ENCODE measurements at regions not wholly inside any gene's neighbourhood (a gene's known extent, or its start where the extent isn't known, plus 50 kb on each side); places are given as distances from the start of the nearest gene placed in this dataset.

DNA sequence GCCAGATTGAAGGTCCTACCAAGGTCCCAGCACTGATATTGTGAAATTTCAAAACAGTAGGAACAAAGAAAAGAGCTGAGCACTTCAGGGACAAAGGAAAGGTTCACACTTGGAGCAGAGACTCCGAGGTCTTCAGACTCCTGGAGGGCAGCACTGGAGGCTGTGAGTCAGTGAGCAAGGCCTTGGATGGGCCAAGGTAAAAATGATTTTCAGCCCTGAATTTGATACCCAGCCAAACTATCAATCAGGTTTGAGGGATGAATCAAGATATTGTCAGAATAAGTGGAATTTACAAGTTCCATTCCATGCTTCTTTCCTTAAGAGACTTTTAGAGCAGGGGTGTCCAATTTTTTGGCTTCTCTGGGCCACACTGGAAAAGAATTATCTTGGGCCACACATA, 111.7 kb downstream of the ADRA2C start:
- Histone ChIP-seq H3K36me3 (replicated peaks; ENCODE audit: insufficient read depth, low read length) (no peaks in the 10 kb centered on the region), H3K9me3 (replicated peaks; ENCODE audit: insufficient read depth, low read length) (no peaks in the 10 kb centered on the region), H3K9me2 (replicated peaks; ENCODE audit: insufficient read depth, low read length) (no peaks in the 10 kb centered on the region), H2AFZ (ENCODE audit: low read length) (no peak overlapping the region), H4K20me1 (ENCODE audit: insufficient read depth, low read length) (no peaks in the 10 kb centered on the region), H3K9ac (ENCODE audit: low read length) (no peak overlapping the region), H3F3A (ENCODE audit: insufficient read depth, low read length) (no peaks in the 10 kb centered on the region), H3K4me2 (ENCODE audit: low read depth, low read length) (no peak overlapping the region), H3K27ac (ENCODE audit: low read length) (no peak overlapping the region), H3K4me3 (ENCODE audit: low read length) (no peak overlapping the region), H3K79me2 (ENCODE audit: low read length) (no peaks in the 10 kb centered on the region), H3K4me1 (ENCODE audit: low read length) (peaks cover 24% of the 10 kb centered on the region), H3K27me3 (replicated peaks; ENCODE audit: insufficient read depth, low read length) (peaks cover 77% of the 10 kb centered on the region)
- DNase-seq, result no peak
- TF ChIP-seq EZH2phosphoT487 (IDR thresholded peaks at IDR 0.05; ENCODE audit: low read length), result no peak
- TF ChIP-seq, protein P1, sequence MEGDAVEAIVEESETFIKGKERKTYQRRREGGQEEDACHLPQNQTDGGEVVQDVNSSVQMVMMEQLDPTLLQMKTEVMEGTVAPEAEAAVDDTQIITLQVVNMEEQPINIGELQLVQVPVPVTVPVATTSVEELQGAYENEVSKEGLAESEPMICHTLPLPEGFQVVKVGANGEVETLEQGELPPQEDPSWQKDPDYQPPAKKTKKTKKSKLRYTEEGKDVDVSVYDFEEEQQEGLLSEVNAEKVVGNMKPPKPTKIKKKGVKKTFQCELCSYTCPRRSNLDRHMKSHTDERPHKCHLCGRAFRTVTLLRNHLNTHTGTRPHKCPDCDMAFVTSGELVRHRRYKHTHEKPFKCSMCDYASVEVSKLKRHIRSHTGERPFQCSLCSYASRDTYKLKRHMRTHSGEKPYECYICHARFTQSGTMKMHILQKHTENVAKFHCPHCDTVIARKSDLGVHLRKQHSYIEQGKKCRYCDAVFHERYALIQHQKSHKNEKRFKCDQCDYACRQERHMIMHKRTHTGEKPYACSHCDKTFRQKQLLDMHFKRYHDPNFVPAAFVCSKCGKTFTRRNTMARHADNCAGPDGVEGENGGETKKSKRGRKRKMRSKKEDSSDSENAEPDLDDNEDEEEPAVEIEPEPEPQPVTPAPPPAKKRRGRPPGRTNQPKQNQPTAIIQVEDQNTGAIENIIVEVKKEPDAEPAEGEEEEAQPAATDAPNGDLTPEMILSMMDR (IDR thresholded peaks at IDR 0.05; ENCODE audit: low read length), result no peak
- TF ChIP-seq EZH2 (optimal IDR thresholded peaks at IDR 0.05; ENCODE audit: low read depth, low read length), result no peak

DNA sequence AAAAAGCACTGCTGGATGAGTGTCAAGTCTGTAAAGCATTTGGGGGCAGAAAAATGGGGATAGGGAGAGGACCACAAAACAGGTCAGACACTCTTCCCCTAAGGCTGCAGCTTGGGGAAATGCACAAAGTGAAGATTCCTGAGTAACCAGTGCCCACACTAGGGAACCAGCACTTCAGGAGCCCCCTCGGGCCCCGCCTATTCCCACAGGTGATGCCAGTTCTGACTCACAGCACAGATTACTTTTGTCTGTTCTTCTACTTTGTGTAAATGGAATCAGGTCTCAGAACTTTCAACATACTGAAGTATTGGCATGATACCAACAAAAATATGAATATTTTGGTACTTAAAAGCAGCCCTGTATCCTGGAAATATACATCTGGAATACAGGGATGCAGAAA, 112.5 kb downstream of the ADRA2C start:
- Histone ChIP-seq H4K20me1 (ENCODE audit: insufficient read depth, low read length) (no peaks in the 10 kb centered on the region), H3F3A (ENCODE audit: insufficient read depth, low read length) (no peaks in the 10 kb centered on the region), H3K27ac (ENCODE audit: low read length) (no peak overlapping the region), H2AFZ (ENCODE audit: low read length) (no peak overlapping the region), H3K9me3 (replicated peaks; ENCODE audit: insufficient read depth, low read length) (no peaks in the 10 kb centered on the region), H3K4me1 (ENCODE audit: low read length) (peaks cover 24% of the 10 kb centered on the region), H3K9me2 (replicated peaks; ENCODE audit: insufficient read depth, low read length) (no peaks in the 10 kb centered on the region), H3K36me3 (replicated peaks; ENCODE audit: insufficient read depth, low read length) (no peaks in the 10 kb centered on the region), H3K4me2 (ENCODE audit: low read depth, low read length) (no peak overlapping the region), H3K9ac (ENCODE audit: low read length) (no peak overlapping the region), H3K79me2 (ENCODE audit: low read length) (no peaks in the 10 kb centered on the region), H3K4me3 (ENCODE audit: low read length) (no peak overlapping the region), H3K27me3 (replicated peaks; ENCODE audit: insufficient read depth, low read length) (peaks cover 74% of the 10 kb centered on the region)
- DNase-seq, result no peak
- no peak for TF ChIP-seq EZH2 (optimal IDR thresholded peaks at IDR 0.05; ENCODE audit: low read depth, low read length)
- TF ChIP-seq, protein P1 (IDR thresholded peaks at IDR 0.05; ENCODE audit: low read length), result no peak
- no peak for TF ChIP-seq EZH2phosphoT487 (IDR thresholded peaks at IDR 0.05; ENCODE audit: low read length)

DNA sequence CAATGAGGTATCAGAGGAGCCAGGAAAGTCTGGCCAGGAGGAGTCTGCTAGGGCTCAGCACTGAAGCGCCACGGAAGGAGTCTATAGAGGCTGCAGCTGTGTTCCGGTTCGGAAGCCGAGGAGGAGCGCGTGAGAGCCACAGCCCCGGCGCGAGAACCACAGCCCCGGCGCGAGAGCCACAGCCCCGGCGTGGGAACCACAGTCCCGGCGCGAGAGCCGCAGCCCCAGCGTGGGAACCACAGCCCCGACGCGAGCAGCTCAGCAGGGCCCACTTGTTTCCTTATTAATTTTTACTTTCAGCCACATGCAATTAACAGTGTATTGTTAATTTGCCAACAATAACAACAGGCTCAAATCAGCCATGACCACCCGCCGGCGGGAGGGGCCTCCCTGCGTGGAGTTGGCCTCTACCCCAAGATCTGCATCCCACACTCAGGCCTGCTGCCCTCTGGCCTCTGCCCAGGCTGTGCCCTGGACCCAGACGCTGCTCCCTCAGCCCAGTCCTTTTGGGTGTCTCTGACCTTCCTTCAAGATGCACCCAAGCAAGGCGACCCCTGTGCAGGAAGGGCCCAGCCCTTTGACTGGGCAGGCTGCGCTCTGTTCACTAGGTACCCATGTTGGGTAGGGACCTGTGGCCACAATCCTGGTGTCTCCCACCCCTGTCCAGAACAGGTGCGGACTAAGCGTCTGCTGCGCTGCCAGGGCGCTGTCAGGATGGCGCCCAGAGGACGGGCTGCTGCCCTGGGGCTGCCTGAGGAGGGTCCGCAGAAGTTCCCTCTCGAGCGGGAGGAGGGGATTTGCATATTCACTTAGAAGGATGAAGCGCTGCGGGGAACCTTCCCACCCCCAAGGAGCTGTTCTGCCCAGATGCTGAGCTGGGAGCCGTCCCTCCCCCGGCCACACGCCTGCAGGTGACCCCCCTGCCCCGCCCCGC, 113.8 kb downstream of the ADRA2C start:
- Histone ChIP-seq H3K9me2 (replicated peaks; ENCODE audit: insufficient read depth, low read length) (no peaks in the 10 kb centered on the region), H3K9ac (ENCODE audit: low read length) (no peak overlapping the region), H4K20me1 (ENCODE audit: insufficient read depth, low read length) (no peaks in the 10 kb centered on the region), H3K4me2 (ENCODE audit: low read depth, low read length) (peak overlapping the region; percentile 49; the same call in 1 of the 2 replicates), H3K79me2 (ENCODE audit: low read length) (no peaks in the 10 kb centered on the region), H3F3A (ENCODE audit: insufficient read depth, low read length) (no peaks in the 10 kb centered on the region), H3K36me3 (replicated peaks; ENCODE audit: insufficient read depth, low read length) (no peaks in the 10 kb centered on the region), H3K27ac (ENCODE audit: low read length) (no peak overlapping the region), H2AFZ (ENCODE audit: low read length) (no peak overlapping the region), H3K27me3 (replicated peaks; ENCODE audit: insufficient read depth, low read length) (peaks cover 64% of the 10 kb centered on the region), H3K9me3 (replicated peaks; ENCODE audit: insufficient read depth, low read length) (no peaks in the 10 kb centered on the region), H3K4me1 (ENCODE audit: low read length) (peaks cover 21% of the 10 kb centered on the region), H3K4me3 (ENCODE audit: low read length) (no peak overlapping the region)
- no peak for DNase-seq
- TF ChIP-seq, protein P1 (IDR thresholded peaks at IDR 0.05; ENCODE audit: low read length), result no peak
- TF ChIP-seq EZH2 (optimal IDR thresholded peaks at IDR 0.05; ENCODE audit: low read depth, low read length) (no peak), EZH2phosphoT487 (IDR thresholded peaks at IDR 0.05; ENCODE audit: low read length) (0 out of 2 replicates have a peak, but pooled peaks have one; percentile 67)
